OCI-LY1 (cell line): ENCODE measurements at regions not wholly inside any gene's neighbourhood (a gene's known extent, or its start where the extent isn't known, plus 50 kb on each side); places are given as distances from the start of the nearest gene placed in this dataset.

Experiments used
- H2AFZ ChIP-seq: fragments of 200-600 bp; sonication (generic), shearing (Covaris generic); 2 replicates; pipeline ENCODE4 v1.6.0; 2014; ENCODE audit warnings: antibody characterized with exemption, mild to moderate bottlenecking, low read length
- H3F3A ChIP-seq: fragments of 200-600 bp; sonication (generic), shearing (Covaris generic); 2 replicates; pipeline ENCODE4 v1.6.0; 2014; ENCODE audit warnings: mild to moderate bottlenecking, antibody characterized with exemption, low read length, moderate library complexity; ENCODE audit not compliant: insufficient read depth
- H3K27ac ChIP-seq: fragments of 200-600 bp; sonication (generic); 2 replicates; pipeline ENCODE4 v1.5.1; 2014; ENCODE audit warnings: low read length, mixed run types, mild to moderate bottlenecking, low read depth; ENCODE audit not compliant: poor library complexity, severe bottlenecking
- H3K27me3 ChIP-seq: fragments of 200-600 bp; sonication (generic); 2 replicates; pipeline ENCODE4 v1.6.0; 2014; ENCODE audit warnings: antibody characterized with exemption, mild to moderate bottlenecking, low read length, moderate library complexity; ENCODE audit not compliant: insufficient read depth
- H3K36me3 ChIP-seq: fragments of 200-600 bp; sonication (generic); 2 replicates; pipeline ENCODE4 v1.6.1; 2014; ENCODE audit warnings: mild to moderate bottlenecking, antibody characterized with exemption, low read length, moderate library complexity, mixed read lengths; ENCODE audit not compliant: insufficient read depth
- H3K4me1 ChIP-seq: fragments of 200-600 bp; sonication (generic); 2 replicates; pipeline ENCODE4 v1.5.1; 2014; ENCODE audit warnings: mild to moderate bottlenecking, low read length, moderate library complexity; ENCODE audit not compliant: insufficient read depth, severe bottlenecking
- H3K4me2 ChIP-seq: fragments of 200-600 bp; sonication (generic), shearing (Covaris generic); 2 replicates; pipeline ENCODE4 v1.6.1; 2014; ENCODE audit warnings: low read length
- H3K4me3 ChIP-seq: fragments of 200-600 bp; sonication (generic); 2 replicates; pipeline ENCODE4 v1.5.1; 2014; ENCODE audit warnings: low read length, low read depth, mild to moderate bottlenecking, mixed read lengths; ENCODE audit not compliant: poor library complexity, severe bottlenecking
- H3K79me2 ChIP-seq: fragments of 200-600 bp; shearing (Covaris generic); 2 replicates; pipeline ENCODE4 v1.6.1; 2016; ENCODE audit warnings: mixed run types, low read length, mixed read lengths; ENCODE audit not compliant: insufficient read depth
- H3K9ac ChIP-seq: fragments of 200-600 bp; sonication (generic), shearing (Covaris generic); 2 replicates; pipeline ENCODE4 v1.6.1; 2014; ENCODE audit warnings: mild to moderate bottlenecking, low read length, mixed read lengths
- H3K9me2 ChIP-seq: fragments of 200-600 bp; sonication (generic), shearing (Covaris generic); 2 replicates; pipeline ENCODE4 v1.6.1; 2014; ENCODE audit warnings: low read depth, mild to moderate bottlenecking, low read length, mixed read lengths
- H3K9me3 ChIP-seq: fragments of 200-600 bp; shearing (Covaris generic); 2 replicates; pipeline ENCODE4 v1.6.1; 2014; ENCODE audit warnings: low read length, mixed read lengths
- H4K20me1 ChIP-seq: fragments of 200-600 bp; sonication (generic), shearing (Covaris generic); 2 replicates; pipeline ENCODE4 v1.6.0; 2016; ENCODE audit warnings: mild to moderate bottlenecking, low read length; ENCODE audit not compliant: insufficient read depth
- EZH2 ChIP-seq: fragments of 200-600 bp; sonication (generic), shearing (Covaris generic); IDR thresholded peaks from 2 replicates; pipeline ENCODE4 v1.8.0; 2017; ENCODE audit warnings: borderline replicate concordance, mixed run types, mild to moderate bottlenecking, antibody characterized with exemption, low read length, moderate library complexity, mixed read lengths
- TF ChIP-seq, protein P1 (sequence below): fragments of 200-600 bp; sonication (generic), shearing (Covaris generic); IDR thresholded peaks from 2 replicates; pipeline ENCODE4 v1.5.1; 2017; ENCODE audit warnings: mild to moderate bottlenecking, antibody characterized with exemption, low read length, moderate library complexity, mixed read lengths

DNA sequence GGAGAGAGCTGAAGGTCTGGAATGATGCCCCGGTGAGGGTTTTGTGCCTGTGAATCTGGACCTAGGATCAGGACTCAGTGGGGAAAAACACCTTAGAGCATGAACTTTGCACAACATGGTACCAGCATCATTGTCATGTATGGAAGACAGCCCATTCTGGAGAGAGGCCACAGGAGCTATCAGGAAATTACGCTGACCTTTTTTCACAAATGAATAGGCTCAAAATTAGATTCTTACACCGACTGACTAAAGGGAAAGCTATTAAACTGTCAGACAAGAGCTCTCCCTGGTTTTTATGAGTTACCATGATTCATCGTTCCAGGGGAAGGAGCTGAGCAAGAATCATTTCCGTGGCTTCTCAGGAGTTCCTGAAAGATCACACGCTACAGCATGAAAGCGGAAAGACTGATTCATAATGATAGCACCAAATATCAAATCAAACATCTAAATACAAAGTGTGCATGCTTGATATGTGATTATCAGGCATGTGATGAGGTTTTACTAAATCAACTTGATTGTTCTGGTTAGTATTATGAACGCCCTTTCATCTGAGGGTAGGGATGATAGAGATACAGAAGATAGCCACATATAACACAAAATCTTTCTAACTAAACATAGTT is 224.9 kb upstream of the SMLR1 start:
- TF ChIP-seq, protein P1, sequence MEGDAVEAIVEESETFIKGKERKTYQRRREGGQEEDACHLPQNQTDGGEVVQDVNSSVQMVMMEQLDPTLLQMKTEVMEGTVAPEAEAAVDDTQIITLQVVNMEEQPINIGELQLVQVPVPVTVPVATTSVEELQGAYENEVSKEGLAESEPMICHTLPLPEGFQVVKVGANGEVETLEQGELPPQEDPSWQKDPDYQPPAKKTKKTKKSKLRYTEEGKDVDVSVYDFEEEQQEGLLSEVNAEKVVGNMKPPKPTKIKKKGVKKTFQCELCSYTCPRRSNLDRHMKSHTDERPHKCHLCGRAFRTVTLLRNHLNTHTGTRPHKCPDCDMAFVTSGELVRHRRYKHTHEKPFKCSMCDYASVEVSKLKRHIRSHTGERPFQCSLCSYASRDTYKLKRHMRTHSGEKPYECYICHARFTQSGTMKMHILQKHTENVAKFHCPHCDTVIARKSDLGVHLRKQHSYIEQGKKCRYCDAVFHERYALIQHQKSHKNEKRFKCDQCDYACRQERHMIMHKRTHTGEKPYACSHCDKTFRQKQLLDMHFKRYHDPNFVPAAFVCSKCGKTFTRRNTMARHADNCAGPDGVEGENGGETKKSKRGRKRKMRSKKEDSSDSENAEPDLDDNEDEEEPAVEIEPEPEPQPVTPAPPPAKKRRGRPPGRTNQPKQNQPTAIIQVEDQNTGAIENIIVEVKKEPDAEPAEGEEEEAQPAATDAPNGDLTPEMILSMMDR = no peak
- TF ChIP-seq EZH2 = no peak

DNA sequence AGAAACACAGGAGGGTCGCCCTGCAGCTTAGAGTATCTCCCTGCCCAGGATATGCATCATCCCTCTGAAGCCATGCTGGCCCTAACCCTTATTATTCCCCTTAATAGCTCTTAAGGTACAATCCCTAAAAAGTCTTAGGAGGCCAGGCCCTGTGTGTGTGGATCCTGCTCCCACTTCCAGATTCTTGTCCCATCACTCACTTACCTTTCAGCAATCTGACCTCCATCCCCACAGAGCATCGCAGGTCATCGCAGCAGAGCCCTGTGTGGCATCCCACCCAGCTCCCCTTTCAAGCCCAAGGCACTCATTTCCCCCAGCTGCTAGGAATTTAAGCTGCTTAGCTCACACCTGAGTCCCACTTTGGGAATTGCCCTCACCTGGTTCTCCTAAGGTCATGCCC is 223.8 kb upstream of the SMLR1 start:
- Histone ChIP-seq H3F3A (no peaks in the 10 kb centered on the region), H3K36me3 (no peaks in the 10 kb centered on the region), H3K27ac (no peak overlapping the region), H3K9me2 (no peaks in the 10 kb centered on the region), H3K27me3 (no peaks in the 10 kb centered on the region), H2AFZ (no peak overlapping the region), H3K9me3 (no peaks in the 10 kb centered on the region), H3K4me1 (no peaks in the 10 kb centered on the region), H3K79me2 (no peaks in the 10 kb centered on the region), H3K4me2 (no peak overlapping the region), H3K9ac (no peak overlapping the region), H3K4me3 (no peak overlapping the region), H4K20me1 (no peaks in the 10 kb centered on the region)
- no peak for TF ChIP-seq EZH2
- TF ChIP-seq, protein P1 = no peak

More for the DNA sequence above, 224.9 kb upstream of the SMLR1 start:
- Histone ChIP-seq H3K9me2 (no peaks in the 10 kb centered on the region), H2AFZ (no peak overlapping the region), H3K4me2 (no peak overlapping the region), H4K20me1 (no peaks in the 10 kb centered on the region), H3F3A (no peaks in the 10 kb centered on the region), H3K79me2 (no peaks in the 10 kb centered on the region), H3K36me3 (no peaks in the 10 kb centered on the region), H3K27me3 (no peaks in the 10 kb centered on the region), H3K9ac (no peak overlapping the region), H3K4me1 (no peaks in the 10 kb centered on the region), H3K27ac (no peak overlapping the region), H3K4me3 (no peak overlapping the region), H3K9me3 (no peaks in the 10 kb centered on the region)

DNA sequence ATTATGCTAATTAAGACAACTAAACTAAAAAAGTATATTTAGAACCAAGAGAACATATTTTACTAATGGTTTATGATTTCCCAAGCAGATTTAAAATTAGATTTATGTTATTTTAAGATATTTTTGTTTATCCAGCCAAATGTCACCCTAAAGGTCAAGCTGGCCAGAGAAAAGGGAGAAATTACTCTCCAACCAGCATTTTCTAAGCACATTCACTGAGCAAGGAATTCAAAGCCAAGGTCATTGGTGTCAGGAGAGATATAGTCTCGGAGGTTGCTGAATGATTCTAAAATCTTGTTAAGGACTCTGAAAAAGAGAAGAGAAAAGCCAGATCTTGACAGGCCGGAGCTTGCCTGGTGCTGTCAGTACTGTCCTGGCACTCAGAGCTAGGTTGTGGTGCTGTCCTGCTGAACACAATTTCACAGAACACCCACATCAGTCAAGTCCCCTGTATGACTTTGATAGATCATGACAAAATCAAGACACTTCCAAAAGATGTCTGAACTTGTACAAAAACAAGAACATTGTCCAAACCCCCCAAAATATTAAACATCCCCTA is 222.3 kb upstream of the SMLR1 start:
- Histone ChIP-seq H4K20me1 (no peaks in the 10 kb centered on the region), H3K9me3 (no peaks in the 10 kb centered on the region), H3K27me3 (no peaks in the 10 kb centered on the region), H3K4me2 (no peak overlapping the region), H3K9me2 (no peaks in the 10 kb centered on the region), H3K4me3 (no peak overlapping the region), H3K36me3 (no peaks in the 10 kb centered on the region), H3K27ac (no peak overlapping the region), H3K79me2 (no peaks in the 10 kb centered on the region), H3K4me1 (no peaks in the 10 kb centered on the region), H3K9ac (no peak overlapping the region), H2AFZ (no peak overlapping the region), H3F3A (no peaks in the 10 kb centered on the region)
- TF ChIP-seq, protein P1 = no peak
- TF ChIP-seq EZH2 = no peak
